GM23338 (cell line): ENCODE measurements at regions not wholly inside any gene's neighbourhood (a gene's known extent, or its start where the extent isn't known, plus 50 kb on each side); places are given as distances from the start of the nearest gene placed in this dataset.

Experiments used
- ATAC-seq: fragments of 200-7000 bp; cut with Tn5 transposase; 3 replicates; pipeline ENCODE4 v1.9.1; 2020
- DNase-seq: peaks from one replicate; pipeline ENCODE4 v3.0.0-alpha.2; 2015; ENCODE audit warnings: low spot score
- H2AFZ ChIP-seq: fragments of 200-600 bp; sonication (generic); 2 replicates; pipeline ENCODE4 v1.8.0; 2016; ENCODE audit warnings: antibody characterized with exemption, mild to moderate bottlenecking, moderate library complexity
- H3F3A ChIP-seq: fragments of 200-600 bp; sonication (generic); replicated peaks from 2 replicates; pipeline ENCODE4 v1.8.0; 2017; ENCODE audit warnings: antibody characterized with exemption, mixed run types, low read depth
- H3K27ac ChIP-seq: fragments of 200-600 bp; sonication (generic); 2 replicates; pipeline ENCODE4 v1.6.1; 2016; ENCODE audit warnings: low read depth
- H3K27me3 ChIP-seq: fragments of 200-600 bp; sonication (generic); 2 replicates; pipeline ENCODE4 v1.8.0; 2016; ENCODE audit warnings: mild to moderate bottlenecking, mixed run types, moderate library complexity; ENCODE audit not compliant: insufficient read depth
- H3K36me3 ChIP-seq: fragments of 200-600 bp; sonication (generic); 2 replicates; pipeline ENCODE4 v1.8.0; 2016; ENCODE audit warnings: mild to moderate bottlenecking; ENCODE audit not compliant: insufficient read depth
- H3K4me1 ChIP-seq: fragments of 200-600 bp; sonication (generic); 2 replicates; pipeline ENCODE4 v1.8.0; 2016; ENCODE audit warnings: mild to moderate bottlenecking, moderate library complexity; ENCODE audit not compliant: insufficient read depth
- H3K4me2 ChIP-seq: fragments of 200-600 bp; sonication (generic); 2 replicates; pipeline ENCODE4 v1.7.1; 2017; ENCODE audit warnings: mixed run types
- H3K4me3 ChIP-seq: fragments of 200-600 bp; sonication (generic); 2 replicates; pipeline ENCODE4 v1.6.1; 2016; ENCODE audit warnings: mixed run types
- H3K79me2 ChIP-seq: fragments of 200-600 bp; sonication (generic); replicated peaks from 2 replicates; pipeline ENCODE4 v1.8.0; 2017; ENCODE audit warnings: mild to moderate bottlenecking; ENCODE audit not compliant: insufficient read depth
- H3K9me2 ChIP-seq: fragments of 200-600 bp; sonication (generic); 2 replicates; pipeline ENCODE4 v1.8.0; 2017; ENCODE audit not compliant: insufficient read depth
- H4K20me1 ChIP-seq: fragments of 200-600 bp; sonication (generic); replicated peaks from 2 replicates; pipeline ENCODE4 v1.8.0; 2017; ENCODE audit warnings: mild to moderate bottlenecking; ENCODE audit not compliant: insufficient read depth
- H3K27ac Mint-ChIP-seq: 2 replicates; pipeline ENCODE4 v1.8.0; 2020; ENCODE audit warnings: inconsistent platforms, mild to moderate bottlenecking, moderate library complexity, mixed read lengths
- H3K27me3 Mint-ChIP-seq: 3 replicates; pipeline ENCODE4 v1.8.0; 2022; ENCODE audit warnings: low read depth, mild to moderate bottlenecking, moderate library complexity, mixed read lengths, inconsistent platforms; ENCODE audit not compliant: insufficient read depth, poor library complexity
- H3K36me3 Mint-ChIP-seq: 3 replicates; pipeline ENCODE4 v1.8.0; 2021; ENCODE audit warnings: low read depth, mild to moderate bottlenecking, inconsistent platforms, moderate library complexity, mixed read lengths
- H3K4me1 Mint-ChIP-seq: 3 replicates; pipeline ENCODE4 v1.8.0; 2020; ENCODE audit warnings: mild to moderate bottlenecking, inconsistent platforms, mixed read lengths
- H3K4me3 Mint-ChIP-seq: 3 replicates; pipeline ENCODE4 v1.8.0; 2021; ENCODE audit warnings: moderate library complexity, mild to moderate bottlenecking, inconsistent platforms, mixed read lengths
- H3K9me3 Mint-ChIP-seq: 3 replicates; pipeline ENCODE4 v1.8.0; 2020; ENCODE audit warnings: moderate library complexity, mild to moderate bottlenecking, inconsistent platforms, mixed read lengths
- CREB1 ChIP-seq: fragments of 250-450 bp; sonication (Bioruptor Pico); IDR thresholded peaks from 2 replicates; pipeline ENCODE4 v1.5.0; 2020; ENCODE audit warnings: low read depth, mild to moderate bottlenecking, moderate library complexity
- CTCF ChIP-seq, 2 experiments: fragments of 200-600 bp in 1 of 2; sonication (generic) in 1 of 2; conservative IDR thresholded peaks; 2 replicates each; pipeline versions ENCODE4 v1.5.1 to v1.6.1; 2016 to 2017; ENCODE audit warnings: antibody characterized with exemption in 2 of 2, low read depth in 2 of 2, mild to moderate bottlenecking in 2 of 2, moderate library complexity in 1 of 2
- ETS1 ChIP-seq: IDR thresholded peaks from 2 replicates; pipeline ENCODE4 v1.6.1; 2016; ENCODE audit warnings: antibody characterized with exemption
- EZH2phosphoT487 ChIP-seq: fragments of 200-600 bp; sonication (generic); IDR thresholded peaks from one replicate; pipeline ENCODE4 v1.8.1; 2018; ENCODE audit warnings: antibody characterized with exemption; ENCODE audit not compliant: unreplicated experiment
- NANOG ChIP-seq: IDR thresholded peaks from 2 replicates; pipeline ENCODE4 v1.6.1; 2016; ENCODE audit warnings: antibody characterized with exemption, borderline replicate concordance
- POLR2AphosphoS5 ChIP-seq: IDR thresholded peaks from 2 replicates; pipeline ENCODE4 v1.6.1; 2016; ENCODE audit warnings: antibody characterized with exemption, low read depth
- REST ChIP-seq: IDR thresholded peaks from one replicate; pipeline ENCODE4 v1.6.1; 2018; ENCODE audit warnings: antibody characterized with exemption; ENCODE audit not compliant: unreplicated experiment
- STAT1 ChIP-seq: IDR thresholded peaks from one replicate; pipeline ENCODE4 v1.6.1; 2016; ENCODE audit warnings: antibody characterized with exemption; ENCODE audit not compliant: unreplicated experiment
- ZNF331 ChIP-seq: fragments of 250-450 bp; sonication (Bioruptor Pico); IDR thresholded peaks from 2 replicates; pipeline ENCODE4 v1.5.0; 2020; ENCODE audit warnings: low read depth, mild to moderate bottlenecking, moderate library complexity

GRCh38 chr15:53251523-53251922 lies 461.4 kb upstream of the ONECUT1 start:
- Mint-ChIP-seq H3K27me3 (peaks cover 2% of the 10 kb centered on the region), H3K4me1 (peaks cover 7% of the 10 kb centered on the region; the same call in 2 of the 3 replicates), H3K36me3 (no peaks in the 10 kb centered on the region), H3K27ac (no peak overlapping the region), H3K4me3 (no peak overlapping the region), H3K9me3 (no peaks in the 10 kb centered on the region)
- Histone ChIP-seq H3K79me2 (no peaks in the 10 kb centered on the region), H3K27me3 (no peaks in the 10 kb centered on the region), H3K4me2 (no peak overlapping the region), H3K27ac (no peak overlapping the region), H3K36me3 (no peaks in the 10 kb centered on the region), H3F3A (no peaks in the 10 kb centered on the region), H3K4me3 (no peak overlapping the region), H2AFZ (no peak overlapping the region), H4K20me1 (no peaks in the 10 kb centered on the region), H3K4me1 (no peaks in the 10 kb centered on the region), H3K9me2 (no peaks in the 10 kb centered on the region)
- no peak for DNase-seq
- TF ChIP-seq STAT1 (no peak), POLR2AphosphoS5 (no peak), ETS1 (no peak), ZNF331 (no peak)
- ATAC-seq, result no peak

GRCh38 chr15:53247041-53247708 lies 457.0 kb upstream of the ONECUT1 start:
- Mint-ChIP-seq H3K27me3 (peaks cover 1% of the 10 kb centered on the region), H3K4me3 (no peak overlapping the region), H3K9me3 (no peaks in the 10 kb centered on the region; the same call in 2 of the 3 replicates), H3K27ac (no peak overlapping the region), H3K36me3 (no peaks in the 10 kb centered on the region), H3K4me1 (no peaks in the 10 kb centered on the region)
- DNase-seq (no peak), ATAC-seq (no peak)
- Histone ChIP-seq H3K4me1 (no peaks in the 10 kb centered on the region), H3K79me2 (no peaks in the 10 kb centered on the region), H3K27me3 (no peaks in the 10 kb centered on the region), H3K4me2 (no peak overlapping the region), H3K36me3 (no peaks in the 10 kb centered on the region), H3F3A (no peaks in the 10 kb centered on the region), H3K4me3 (no peak overlapping the region), H4K20me1 (no peaks in the 10 kb centered on the region), H2AFZ (no peak overlapping the region), H3K9me2 (no peaks in the 10 kb centered on the region), H3K27ac (no peak overlapping the region)
- TF ChIP-seq ETS1 (no peak), REST (no peak), POLR2AphosphoS5 (no peak), EZH2phosphoT487 (no peak), NANOG (no peak), CREB1 (CRISPR knock-in tag) (no peak), CTCF (conservative IDR thresholded peaks at IDR 0.05; ENCODE audit: low read depth in 2 of 2) (no peak)
